GM21381 (cell line): ENCODE measurements at regions not wholly inside any gene's neighbourhood (a gene's known extent, or its start where the extent isn't known, plus 50 kb on each side); places are given as distances from the start of the nearest gene placed in this dataset.

Experiments used
- ATAC-seq: cut with Tn5 transposase; IDR thresholded peaks from one replicate; pipeline ENCODE4 v1.9.1; 2021; ENCODE audit warnings: mild to moderate bottlenecking, moderate library complexity; ENCODE audit not compliant: unreplicated experiment

DNA sequence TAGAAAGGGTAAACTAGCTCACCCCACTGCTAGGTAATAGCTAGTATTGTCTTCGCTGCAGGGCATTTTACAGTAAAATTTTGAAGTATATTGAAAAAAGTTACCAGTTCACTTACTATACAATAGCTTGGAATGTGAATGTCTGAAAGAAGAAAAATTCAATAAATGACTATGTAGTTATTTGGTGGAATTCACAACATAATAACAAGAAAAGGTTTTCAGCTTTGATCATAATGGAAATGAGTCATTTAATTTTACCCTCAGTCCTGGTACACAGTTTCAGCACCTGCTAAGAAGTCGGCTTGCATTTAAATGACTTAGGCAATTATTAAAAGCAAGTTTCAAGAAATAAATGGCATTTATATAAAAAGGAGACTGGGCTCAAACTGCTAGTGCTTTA, 90.4 kb downstream of the NUP35 start:
- ATAC-seq: peak; percentile 85

DNA sequence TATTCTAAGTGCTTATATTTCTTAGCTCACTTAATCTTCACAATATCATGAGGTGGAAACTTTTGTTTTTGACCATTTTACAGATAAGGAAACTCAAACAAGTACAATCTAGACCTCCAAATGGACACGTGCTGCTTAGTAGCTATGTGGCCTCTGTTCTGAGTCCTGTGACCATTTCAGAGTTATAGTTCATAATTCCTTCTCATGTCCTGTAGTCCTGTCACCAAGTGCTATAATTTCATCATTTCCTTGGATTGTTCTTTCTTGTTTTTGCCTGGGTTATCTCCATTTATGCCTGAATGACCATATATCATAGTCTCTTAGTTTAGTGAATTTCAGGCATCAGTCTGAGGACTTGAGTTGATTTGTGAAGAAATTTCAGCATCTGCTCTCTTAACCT, 91.7 kb downstream of the NUP35 start:
- ATAC-seq: no peak

GRCh38 chr2:183219888-183220287, 95.6 kb downstream of the NUP35 start:
- no peak for ATAC-seq

GRCh38 chr2:183222751-183223150, 98.5 kb downstream of the NUP35 start:
- ATAC-seq: no peak

GRCh38 chr2:183224948-183225347, 100.7 kb downstream of the NUP35 start:
- no peak for ATAC-seq

- no peak for ATAC-seq
Measured at GRCh38 chr2:183227176-183227575, 102.9 kb downstream of the NUP35 start.

- no peak for ATAC-seq
Measured at GRCh38 chr2:183229386-183229785, 105.1 kb downstream of the NUP35 start.

- ATAC-seq: no peak
Measured at GRCh38 chr2:183232161-183232865, 108.1 kb downstream of the NUP35 start.

GRCh38 chr2:183242937-183243336, 118.7 kb downstream of the NUP35 start:
- ATAC-seq: no peak

GRCh38 chr2:183243758-183244157, 119.5 kb downstream of the NUP35 start:
- ATAC-seq: no peak

DNA sequence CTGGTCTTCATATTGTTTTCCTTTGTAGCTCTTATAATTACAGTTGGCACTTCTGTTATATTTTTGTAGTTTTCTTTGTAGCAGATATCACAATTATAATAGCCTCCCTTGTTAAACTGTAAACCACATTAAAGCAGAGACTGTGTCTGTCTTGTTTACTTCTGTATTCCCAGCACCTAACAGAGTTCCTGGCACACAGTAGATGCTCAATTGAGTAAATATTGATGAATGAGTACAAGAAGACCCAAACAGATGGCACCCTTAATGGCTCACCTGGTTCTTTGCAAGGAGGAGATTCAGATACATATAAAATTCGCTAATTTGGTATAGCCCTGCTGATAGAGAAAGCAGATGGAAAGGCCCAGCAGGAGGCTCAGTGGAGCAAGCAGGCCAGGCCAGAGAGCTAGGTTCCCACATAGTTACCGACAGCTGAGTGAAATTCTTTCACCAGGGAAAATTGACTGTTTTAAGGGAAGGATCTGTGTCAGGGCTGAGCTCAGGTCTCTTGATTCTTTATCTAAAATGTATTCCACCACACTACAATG, 120.1 kb downstream of the NUP35 start:
- ATAC-seq: no peak

- peak; percentile 55 for ATAC-seq
Measured at GRCh38 chr2:183248866-183249567, 124.8 kb downstream of the NUP35 start.

GRCh38 chr2:183250061-183250460, 125.8 kb downstream of the NUP35 start:
- no peak for ATAC-seq

DNA sequence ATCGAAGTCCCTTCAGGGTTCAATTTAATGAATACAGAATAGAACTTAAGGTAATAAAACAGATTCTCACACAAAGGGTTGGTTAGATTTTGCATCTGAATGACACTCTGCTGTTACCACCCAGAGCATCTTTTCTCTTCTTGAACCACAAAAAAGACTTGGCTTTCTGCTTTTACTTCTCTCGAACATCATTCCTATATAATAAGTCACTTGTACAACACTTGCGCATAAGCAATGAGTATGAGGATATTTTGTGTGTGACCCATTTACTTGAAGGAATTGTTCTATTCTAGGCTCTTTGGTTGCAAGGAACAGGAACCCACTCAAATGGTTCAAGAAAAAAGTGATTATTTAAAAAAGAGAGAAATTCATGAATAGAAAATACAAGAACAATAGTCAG, 126.2 kb downstream of the NUP35 start:
- ATAC-seq: no peak

- no peak for ATAC-seq
Measured at GRCh38 chr2:183253441-183254130, 129.3 kb downstream of the NUP35 start.

DNA sequence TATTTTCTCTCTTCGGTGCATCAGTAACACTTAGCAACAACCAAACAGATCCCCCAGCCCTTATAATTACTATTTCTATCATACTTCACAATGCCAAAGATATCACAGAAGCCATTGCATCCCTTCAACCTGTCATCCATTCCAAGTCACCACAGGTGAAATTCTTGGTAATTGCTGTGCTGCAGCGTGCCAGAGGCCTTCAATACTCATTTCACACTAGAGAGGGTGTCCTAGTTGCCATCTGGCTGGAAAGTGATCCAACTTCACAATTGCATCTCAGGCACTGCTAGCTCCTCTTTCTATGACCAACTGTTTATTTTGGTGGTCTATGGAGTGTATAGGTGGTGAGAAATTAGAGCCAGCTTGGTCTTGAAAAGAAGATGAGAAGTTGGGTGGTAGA, 131.2 kb downstream of the NUP35 start:
- ATAC-seq: no peak

DNA sequence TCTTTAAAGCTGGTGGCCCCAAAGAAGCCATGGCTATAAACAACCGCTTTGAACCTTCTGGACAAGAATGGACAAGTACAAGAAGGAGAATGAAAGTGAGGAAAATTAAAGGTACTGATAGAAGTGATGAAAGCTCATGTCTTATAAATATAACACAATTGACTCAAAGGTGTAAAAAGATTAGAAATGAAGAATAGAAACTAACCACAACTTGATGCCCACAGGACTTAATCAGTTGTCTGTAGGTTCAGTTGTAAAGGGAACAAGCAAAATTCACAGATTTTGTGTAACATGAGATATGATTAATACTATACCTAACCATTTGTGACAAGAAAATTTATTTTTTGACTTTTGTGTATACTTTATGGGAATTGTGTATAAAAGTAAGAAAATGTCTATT, 135.7 kb downstream of the NUP35 start:
- no peak for ATAC-seq

GRCh38 chr2:183260527-183260926, 136.3 kb downstream of the NUP35 start:
- no peak for ATAC-seq

DNA sequence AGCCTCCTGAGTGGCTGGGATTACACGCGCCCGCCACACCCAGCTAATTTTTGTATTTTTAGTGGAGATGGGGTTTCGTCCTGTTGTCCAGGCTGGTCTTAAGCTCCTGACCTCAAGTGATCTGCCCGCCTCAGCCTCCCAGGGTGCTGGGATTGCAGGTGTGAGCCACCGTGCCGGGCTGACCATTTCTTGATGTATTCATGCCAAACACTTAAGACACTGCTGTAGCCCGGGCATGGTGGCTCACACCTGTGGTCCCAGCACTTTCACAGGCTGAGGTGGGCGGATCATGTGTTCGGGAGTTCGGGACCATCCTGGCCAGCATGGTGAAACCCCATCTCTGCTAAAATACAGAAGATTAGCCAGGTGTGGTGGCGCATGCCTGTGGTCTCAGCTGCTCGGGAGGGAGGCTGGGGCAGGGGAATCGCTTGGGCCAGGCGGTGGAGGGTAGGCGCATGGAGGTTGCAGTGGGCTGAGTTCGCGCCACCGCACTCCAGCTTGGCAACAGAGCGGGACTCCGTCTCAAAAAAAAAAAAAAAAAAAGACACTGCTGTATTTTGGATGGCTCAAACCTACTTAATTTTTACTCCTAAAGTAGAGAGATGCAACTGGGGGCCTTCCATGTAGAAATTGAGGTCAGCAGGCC, 140.8 kb downstream of the NUP35 start:
- no peak for ATAC-seq

DNA sequence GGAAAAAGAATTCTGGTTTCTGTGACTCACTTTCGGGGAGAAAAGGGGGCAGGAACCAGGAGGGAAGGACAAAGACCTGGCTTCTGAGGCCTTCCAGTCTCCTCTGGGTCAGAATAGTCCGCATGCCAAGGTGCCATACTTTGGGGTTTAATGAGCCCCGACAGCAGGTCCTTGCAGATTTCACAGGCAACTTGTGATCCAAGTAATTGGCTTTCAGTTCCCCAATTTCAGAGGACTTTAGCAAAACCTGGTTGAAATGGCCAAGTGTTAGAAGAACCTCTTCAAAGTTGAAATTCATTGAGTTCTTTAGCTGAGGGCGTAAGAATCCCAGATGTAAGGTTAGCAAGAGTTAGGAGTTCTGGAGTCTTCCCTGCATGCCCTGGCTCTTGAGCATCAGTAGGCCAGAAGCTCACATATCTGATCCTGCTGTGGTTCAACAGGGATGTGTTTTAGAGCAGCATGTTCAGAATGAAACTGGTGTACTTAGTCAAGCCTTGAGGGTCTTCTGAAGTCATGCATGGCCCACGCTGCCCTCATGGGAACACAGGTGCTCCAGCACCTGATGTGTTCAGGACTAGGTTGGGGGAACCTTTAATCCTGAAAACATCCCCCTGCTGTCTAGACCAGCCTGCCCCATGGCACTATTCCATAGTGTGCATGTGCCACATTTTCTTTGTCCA, 143.0 kb downstream of the NUP35 start:
- ATAC-seq: peak; percentile 74

GRCh38 chr2:183269956-183270355, 145.7 kb downstream of the NUP35 start:
- ATAC-seq: no peak
